Neuronal stem cell (in vitro differentiated cells): ENCODE measurements at regions not wholly inside any gene's neighbourhood (a gene's known extent, or its start where the extent isn't known, plus 50 kb on each side); places are given as distances from the start of the nearest gene placed in this dataset.

Source experiments
- DNase-seq: peaks from one replicate; pipeline ENCODE4 v3.0.0-alpha.2; 2013; ENCODE audit warnings: low spot score
- H2AFZ ChIP-seq: one replicate; pipeline ENCODE4 v1.6.1; 2013; ENCODE audit warnings: mild to moderate bottlenecking, low read length, inconsistent platforms
- H2AK5ac ChIP-seq: 2 replicates; pipeline ENCODE4 v1.6.1; 2013; ENCODE audit warnings: low read depth, mild to moderate bottlenecking, inconsistent platforms, low read length, moderate library complexity, mixed read lengths
- H2BK120ac ChIP-seq: 2 replicates; pipeline ENCODE4 v1.6.1; 2013; ENCODE audit warnings: low read depth, mild to moderate bottlenecking, inconsistent platforms, low read length, moderate library complexity, mixed read lengths
- H2BK12ac ChIP-seq: one replicate; pipeline ENCODE4 v1.6.1; 2013; ENCODE audit warnings: low read length, inconsistent platforms
- H2BK15ac ChIP-seq: 2 replicates; pipeline ENCODE4 v1.6.1; 2013; ENCODE audit warnings: mild to moderate bottlenecking, low read length, inconsistent platforms, mixed read lengths
- H2BK5ac ChIP-seq: one replicate; pipeline ENCODE4 v1.6.1; 2013; ENCODE audit warnings: inconsistent platforms, mild to moderate bottlenecking, low read length, moderate library complexity
- H3K14ac ChIP-seq: one replicate; pipeline ENCODE4 v1.6.1; 2013; ENCODE audit warnings: low read length, inconsistent platforms
- H3K18ac ChIP-seq: 2 replicates; pipeline ENCODE4 v1.6.1; 2013; ENCODE audit warnings: low read length, inconsistent platforms
- H3K23ac ChIP-seq: 2 replicates; pipeline ENCODE4 v1.6.1; 2013; ENCODE audit warnings: low read depth, mild to moderate bottlenecking, mixed read lengths, low read length, inconsistent platforms; ENCODE audit not compliant: poor library complexity
- H3K27ac ChIP-seq: replicated peaks from 3 replicates; pipeline ENCODE4 v1.5.1; 2013; ENCODE audit warnings: low read length, inconsistent platforms
- H3K27me3 ChIP-seq, 3 experiments: 2 replicates each; pipeline ENCODE4 v1.6.1; 2013; ENCODE audit warnings: low read length in 3 of 3, mild to moderate bottlenecking in 2 of 3, inconsistent platforms in 1 of 3, low read depth in 1 of 3, mixed read lengths in 1 of 3, moderate library complexity in 1 of 3; ENCODE audit not compliant: control insufficient read depth in 3 of 3, insufficient read depth in 3 of 3
- H3K36me3 ChIP-seq, 2 donors: replicated peaks in 1 of 2; 2 replicates each; pipeline ENCODE4 v1.6.1; 2013; ENCODE audit warnings: low read length in 2 of 2; ENCODE audit not compliant: control insufficient read depth in 2 of 2, insufficient read depth in 2 of 2
- H3K4ac ChIP-seq: 2 replicates; pipeline ENCODE4 v1.6.1; 2013; ENCODE audit warnings: inconsistent platforms, mild to moderate bottlenecking, low read length, moderate library complexity
- H3K4me1 ChIP-seq, 2 donors: 1 replicate in 1 of 2; 2 replicates in 1 of 2; pipeline ENCODE4 v1.6.1; 2013; ENCODE audit warnings: low read length in 2 of 2, low read depth in 1 of 2; ENCODE audit not compliant: control insufficient read depth in 2 of 2, insufficient read depth in 1 of 2
- H3K4me2 ChIP-seq: one replicate; pipeline ENCODE4 v1.6.1; 2013; ENCODE audit warnings: mild to moderate bottlenecking, low read length, inconsistent platforms; ENCODE audit not compliant: insufficient read depth, poor library complexity, severe bottlenecking
- H3K4me3 ChIP-seq, 2 donors: 2 replicates each; pipeline ENCODE4 v1.5.1; 2013; ENCODE audit warnings: low read length in 2 of 2, mild to moderate bottlenecking in 2 of 2, inconsistent platforms in 1 of 2, moderate library complexity in 1 of 2
- H3K79me1 ChIP-seq: one replicate; pipeline ENCODE4 v1.6.1; 2013; ENCODE audit warnings: low read depth, mild to moderate bottlenecking, inconsistent platforms, low read length, moderate library complexity
- H3K9ac ChIP-seq: one replicate; pipeline ENCODE4 v1.6.1; 2013; ENCODE audit warnings: mild to moderate bottlenecking, low read depth, low read length, inconsistent platforms; ENCODE audit not compliant: poor library complexity
- H3K9me3 ChIP-seq, 2 donors: replicated peaks in 1 of 2; 2 replicates each; pipeline versions ENCODE3 to v1.6.1; 2013; ENCODE audit warnings: low read length in 2 of 2, mild to moderate bottlenecking in 2 of 2, inconsistent platforms in 1 of 2, low read depth in 1 of 2, mixed read lengths in 1 of 2, moderate library complexity in 1 of 2; ENCODE audit not compliant: control insufficient read depth in 2 of 2, insufficient read depth in 1 of 2
- H4K8ac ChIP-seq: one replicate; pipeline ENCODE4 v1.6.1; 2013; ENCODE audit warnings: low read depth, mild to moderate bottlenecking, inconsistent platforms, low read length, moderate library complexity
- H4K91ac ChIP-seq: one replicate; pipeline ENCODE4 v1.6.1; 2013; ENCODE audit warnings: low read length, low read depth, mild to moderate bottlenecking, inconsistent platforms; ENCODE audit not compliant: poor library complexity
- WGBS, 2 donors: extraction: QIAGEN DNeasy Blood & Tissue Kit; methylation state at CpG; one replicate each; pipeline ENCODE4 v1.1.7; 2013; ENCODE audit warnings: missing lambda C conversion rate in 2 of 2, mixed read lengths in 1 of 2; ENCODE audit not compliant: insufficient read length in 2 of 2, insufficient replicate concordance in 1 of 2; ENCODE audit errors: extremely low coverage in 2 of 2; 5-methylcytosine and 5-hydroxymethylcytosine counted together

DNA sequence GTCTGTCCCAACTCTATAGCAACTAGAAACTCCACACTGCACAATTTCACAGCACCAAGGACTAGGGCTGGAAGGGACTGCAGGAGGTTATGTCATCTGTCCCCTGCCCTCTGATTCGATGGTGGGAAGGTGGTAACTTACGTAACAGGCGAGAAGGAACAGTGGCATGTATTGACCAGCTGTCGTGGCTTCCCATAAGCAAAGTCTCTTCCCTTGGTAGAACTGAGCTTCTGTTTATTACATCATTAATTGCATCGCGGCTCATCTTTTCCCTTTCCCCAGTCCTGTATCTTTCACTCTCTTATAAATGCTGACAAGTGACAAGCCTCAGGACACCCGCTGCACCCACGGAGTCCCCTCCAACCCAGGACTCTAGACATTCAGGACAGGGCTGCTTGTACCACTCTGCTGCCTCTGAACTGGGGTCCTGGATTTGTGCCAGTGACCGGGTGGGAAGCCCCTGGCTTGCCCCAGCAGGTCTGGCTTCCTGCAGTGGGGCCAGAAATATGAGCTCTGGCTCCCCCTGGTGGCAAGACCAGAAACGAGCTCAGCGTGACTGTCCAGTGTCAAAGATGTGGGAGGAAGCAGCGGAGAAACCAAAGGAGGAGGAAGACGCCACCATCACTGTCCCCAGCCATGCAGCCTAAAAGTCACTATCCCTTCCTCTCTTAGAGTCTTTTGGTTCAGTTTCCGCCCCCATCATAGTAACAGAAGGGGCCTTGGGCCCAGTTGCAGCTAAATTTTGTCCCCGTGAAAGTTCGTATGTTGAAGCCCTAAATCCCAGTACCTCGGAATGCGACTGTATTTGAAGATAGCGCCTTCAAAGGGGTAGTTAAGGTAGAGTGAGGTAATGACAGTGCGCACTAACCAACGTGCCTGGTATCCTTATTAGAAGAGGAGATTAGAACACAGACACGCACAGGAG is 84.5 kb downstream of the ISX start:
- Histone ChIP-seq H2AK5ac (no peak overlapping the region), H3K27ac (no peak overlapping the region), H3K36me3 (no peaks in the 10 kb centered on the region), H2AFZ (peak overlapping the region; percentile 60), H3K4me2 (no peak overlapping the region), H3K4me3 (no peak overlapping the region), H2BK15ac (no peak overlapping the region), H3K79me1 (no peaks in the 10 kb centered on the region), H2BK120ac (no peak overlapping the region), H3K9ac (no peak overlapping the region), H3K27me3 (no peaks in the 10 kb centered on the region), H4K8ac (no peak overlapping the region), H3K23ac (no peak overlapping the region), H4K91ac (no peak overlapping the region), H3K18ac (no peak overlapping the region), H2BK5ac (no peak overlapping the region), H3K9me3 (no peaks in the 10 kb centered on the region), H3K14ac (no peak overlapping the region), H3K4me1 (peaks cover 0 to 3% of the 10 kb centered on the region in 2 donors), H2BK12ac (no peak overlapping the region), H3K4ac (no peak overlapping the region)
- peak; percentile 75 for DNase-seq
- no CpG with 5 or more reads among the region's 22 CpGs for WGBS, 2 donors

DNA sequence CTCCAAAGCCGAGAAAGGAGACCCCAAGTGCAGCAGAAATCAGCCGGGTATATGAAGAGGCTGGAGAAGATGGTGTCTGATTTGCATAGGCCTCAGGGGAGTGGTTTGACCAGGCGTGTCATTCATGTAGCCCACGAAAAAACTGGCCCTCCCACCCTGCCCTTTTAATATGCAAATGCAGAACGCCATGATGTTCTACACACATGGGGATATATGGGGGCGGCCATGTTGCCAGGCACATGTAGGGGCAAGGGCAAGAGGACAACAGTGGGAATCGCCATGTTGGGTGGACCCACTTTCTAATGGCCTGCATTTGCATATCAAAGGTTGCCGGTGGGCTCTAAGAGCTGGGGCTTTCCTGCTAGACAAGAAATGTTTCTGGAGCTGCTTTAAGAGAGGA is 86.4 kb downstream of the ISX start:
- no peak overlapping the region for H3K23ac ChIP-seq
- no peak overlapping the region for H2BK120ac ChIP-seq
- H3K4me3 ChIP-seq: no peak overlapping the region
- no peak overlapping the region for H2BK15ac ChIP-seq
- no peak overlapping the region for H4K8ac ChIP-seq
- H3K14ac ChIP-seq: no peak overlapping the region
- no peaks in the 10 kb centered on the region for H3K27me3 ChIP-seq
- H3K79me1 ChIP-seq: no peaks in the 10 kb centered on the region
- no peak overlapping the region for H2BK5ac ChIP-seq
- H2AFZ ChIP-seq: no peak overlapping the region
- no peak overlapping the region for H3K4me2 ChIP-seq
- H3K9ac ChIP-seq: no peak overlapping the region
- H3K4me1 ChIP-seq: no peaks in the 10 kb centered on the region
- H2AK5ac ChIP-seq: no peak overlapping the region
- DNase-seq: no peak
- H3K27ac ChIP-seq: no peak overlapping the region
- H3K36me3 ChIP-seq: no peaks in the 10 kb centered on the region
- WGBS, 2 donors: no CpG with 5 or more reads among the region's 8 CpGs
- no peak overlapping the region for H4K91ac ChIP-seq
- no peak overlapping the region for H3K4ac ChIP-seq
- H2BK12ac ChIP-seq: no peak overlapping the region
- no peak overlapping the region for H3K18ac ChIP-seq
- no peaks in the 10 kb centered on the region for H3K9me3 ChIP-seq

DNA sequence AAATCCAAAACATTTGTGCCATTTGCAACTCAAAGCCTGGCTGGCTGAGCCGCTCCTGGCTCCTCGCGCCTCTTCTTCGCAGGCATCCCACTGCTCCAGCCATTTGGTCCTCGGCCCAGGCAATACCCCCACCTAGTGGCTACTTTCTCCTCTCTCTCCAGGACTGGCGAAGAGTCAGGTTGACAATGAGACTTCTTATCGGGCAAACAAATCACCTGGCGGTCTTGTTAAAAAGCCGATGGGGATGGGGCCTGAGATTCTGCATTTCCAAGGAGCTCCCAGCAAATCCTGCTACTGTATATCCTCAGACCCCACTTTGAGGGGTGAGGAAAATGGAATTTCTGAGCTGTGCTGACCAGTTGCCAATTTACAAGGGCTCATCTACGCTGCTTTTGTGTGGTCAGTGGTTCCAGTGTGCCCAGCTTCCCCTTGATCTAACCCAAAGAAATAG is 89.0 kb downstream of the ISX start:
- no peaks in the 10 kb centered on the region for H3K9me3 ChIP-seq
- H3K9ac ChIP-seq: no peak overlapping the region
- H3K4me1 ChIP-seq: no peaks in the 10 kb centered on the region
- no peak overlapping the region for H3K18ac ChIP-seq
- H3K4ac ChIP-seq: no peak overlapping the region
- peak; percentile 56 for DNase-seq
- no peak overlapping the region for H3K27ac ChIP-seq
- no peak overlapping the region for H2AFZ ChIP-seq
- no peak overlapping the region for H4K8ac ChIP-seq
- WGBS, 2 donors: no CpG with 5 or more reads among the region's 10 CpGs
- H2BK5ac ChIP-seq: no peak overlapping the region
- H3K36me3 ChIP-seq: no peaks in the 10 kb centered on the region
- no peak overlapping the region for H3K4me3 ChIP-seq
- no peak overlapping the region for H2BK15ac ChIP-seq
- H3K4me2 ChIP-seq: no peak overlapping the region
- no peak overlapping the region for H2BK120ac ChIP-seq
- H3K23ac ChIP-seq: no peak overlapping the region
- peaks cover 0 to 3% (median 0%) of the 10 kb centered on the region in 3 experiments for H3K27me3 ChIP-seq
- H4K91ac ChIP-seq: no peak overlapping the region
- no peak overlapping the region for H2AK5ac ChIP-seq
- no peak overlapping the region for H2BK12ac ChIP-seq
- no peak overlapping the region for H3K14ac ChIP-seq
- H3K79me1 ChIP-seq: no peaks in the 10 kb centered on the region

DNA sequence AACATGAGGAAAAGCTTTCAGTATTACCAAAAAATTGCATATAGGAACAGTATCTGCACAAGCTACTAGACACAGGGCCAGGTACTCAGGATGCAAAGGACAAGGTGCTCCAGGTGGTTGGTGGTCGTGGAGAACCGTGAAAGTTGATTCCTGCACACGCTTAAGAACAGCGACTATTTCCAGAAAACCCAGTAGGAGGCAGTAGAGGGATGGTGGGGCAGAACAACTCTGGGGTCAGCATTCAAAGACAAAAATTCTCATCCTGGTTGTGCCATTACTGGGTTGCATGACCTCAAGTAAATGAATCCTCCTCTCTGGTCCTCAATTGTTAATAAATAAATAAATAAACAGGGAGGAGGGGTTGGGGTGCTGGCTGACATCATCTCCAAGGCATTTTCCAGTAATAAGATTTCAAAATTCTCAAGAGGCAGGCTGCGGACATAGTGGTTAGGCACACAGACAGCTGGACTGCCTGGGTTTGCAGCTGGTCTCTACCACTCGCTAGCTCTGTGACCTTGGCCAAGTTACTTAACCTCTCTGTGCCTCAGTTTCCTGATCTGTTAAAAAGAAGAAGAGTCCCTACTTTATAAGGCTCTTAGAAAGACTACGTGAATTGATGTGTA is 89.6 kb downstream of the ISX start:
- Histone ChIP-seq H2AK5ac (no peak overlapping the region), H3K18ac (no peak overlapping the region), H2BK120ac (no peak overlapping the region), H2BK5ac (no peak overlapping the region), H3K4me3 (no peak overlapping the region), H3K9me3 (no peaks in the 10 kb centered on the region), H4K8ac (no peak overlapping the region), H2BK12ac (no peak overlapping the region), H3K14ac (no peak overlapping the region), H4K91ac (no peak overlapping the region), H2BK15ac (no peak overlapping the region), H3K4me2 (no peak overlapping the region), H2AFZ (no peak overlapping the region), H3K27me3 (peaks cover 0 to 3% (median 0%) of the 10 kb centered on the region in 3 experiments), H3K4me1 (no peaks in the 10 kb centered on the region), H3K27ac (no peak overlapping the region), H3K23ac (no peak overlapping the region), H3K79me1 (no peaks in the 10 kb centered on the region), H3K9ac (no peak overlapping the region), H3K4ac (no peak overlapping the region), H3K36me3 (no peaks in the 10 kb centered on the region)
- WGBS, 2 donors: no CpG with 5 or more reads among the region's 7 CpGs
- no peak for DNase-seq
